Parathyroid adenoma (tissue), 2 donors: ENCODE measurements at regions not wholly inside any gene's neighbourhood (a gene's known extent, or its start where the extent isn't known, plus 50 kb on each side); places are given as distances from the start of the nearest gene placed in this dataset.

Source experiments
- H2AFZ ChIP-seq: fragments of 300-600 bp; sonication (generic); one replicate; pipeline ENCODE4 v1.7.0; 2017; ENCODE audit warnings: antibody characterized with exemption, mild to moderate bottlenecking
- H3K27ac ChIP-seq: fragments of 300-600 bp; sonication (generic); one replicate; pipeline ENCODE4 v1.7.0; 2017
- H3K27me3 ChIP-seq: fragments of 300-600 bp; sonication (generic); one replicate; pipeline ENCODE4 v1.7.0; 2017; ENCODE audit warnings: low read length; ENCODE audit not compliant: control insufficient read depth, insufficient read depth
- H3K36me3 ChIP-seq: fragments of 300-600 bp; sonication (generic); one replicate; pipeline ENCODE4 v1.7.0; 2017; ENCODE audit warnings: low read length; ENCODE audit not compliant: control insufficient read depth, insufficient read depth
- H3K4me1 ChIP-seq: fragments of 300-600 bp; sonication (generic); one replicate; pipeline ENCODE4 v1.7.0; 2017; ENCODE audit warnings: control low read depth
- H3K4me2 ChIP-seq: fragments of 300-600 bp; sonication (generic); one replicate; pipeline ENCODE4 v1.7.0; 2017; ENCODE audit warnings: low read length
- H3K4me3 ChIP-seq: fragments of 300-600 bp; sonication (generic); one replicate; pipeline ENCODE4 v1.7.0; 2017; ENCODE audit warnings: low read depth, low read length
- H3K79me2 ChIP-seq: fragments of 300-600 bp; sonication (generic); one replicate; pipeline ENCODE4 v1.7.0; 2017; ENCODE audit warnings: control low read depth
- H3K9ac ChIP-seq: fragments of 300-600 bp; sonication (generic); one replicate; pipeline ENCODE4 v1.7.0; 2017; ENCODE audit warnings: mild to moderate bottlenecking
- H3K9me3 ChIP-seq: fragments of 300-600 bp; sonication (generic); one replicate; pipeline ENCODE4 v1.7.0; 2017; ENCODE audit warnings: low read length; ENCODE audit not compliant: control insufficient read depth
- TF ChIP-seq, protein P1 (sequence below): fragments of 300-600 bp; sonication (generic); IDR thresholded peaks from one replicate; pipeline ENCODE4 v1.7.0; 2017; ENCODE audit warnings: antibody characterized with exemption, mild to moderate bottlenecking
- donor health status: primary hyperparathyroidism.

DNA sequence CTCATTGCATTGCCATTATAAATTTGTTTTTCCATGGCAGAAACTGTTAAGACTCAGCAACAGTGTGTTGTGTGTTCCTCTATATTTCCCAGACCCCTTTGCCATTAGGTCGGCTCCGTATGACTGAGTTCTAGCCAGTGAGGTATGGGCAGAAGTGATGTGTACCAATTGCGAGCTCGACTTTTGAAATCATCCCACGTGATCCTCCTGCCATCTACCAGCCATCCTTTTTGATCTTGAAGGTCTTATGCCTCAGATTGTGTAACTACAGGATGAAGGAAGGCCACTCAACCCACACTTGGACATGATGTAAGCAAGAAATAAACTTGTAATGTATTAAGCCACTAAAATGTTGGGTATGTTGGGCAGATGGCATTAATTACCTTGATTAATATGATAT is 562.3 kb downstream of the PDCD6IP start:
- Histone ChIP-seq H2AFZ (no peak overlapping the region), H3K4me3 (no peak overlapping the region), H3K4me2 (no peak overlapping the region), H3K27ac (no peak overlapping the region), H3K4me1 (no peaks in the 10 kb centered on the region), H3K9ac (no peak overlapping the region), H3K79me2 (no peaks in the 10 kb centered on the region), H3K36me3 (no peaks in the 10 kb centered on the region), H3K27me3 (no peaks in the 10 kb centered on the region), H3K9me3 (no peaks in the 10 kb centered on the region)
- TF ChIP-seq, protein P1, sequence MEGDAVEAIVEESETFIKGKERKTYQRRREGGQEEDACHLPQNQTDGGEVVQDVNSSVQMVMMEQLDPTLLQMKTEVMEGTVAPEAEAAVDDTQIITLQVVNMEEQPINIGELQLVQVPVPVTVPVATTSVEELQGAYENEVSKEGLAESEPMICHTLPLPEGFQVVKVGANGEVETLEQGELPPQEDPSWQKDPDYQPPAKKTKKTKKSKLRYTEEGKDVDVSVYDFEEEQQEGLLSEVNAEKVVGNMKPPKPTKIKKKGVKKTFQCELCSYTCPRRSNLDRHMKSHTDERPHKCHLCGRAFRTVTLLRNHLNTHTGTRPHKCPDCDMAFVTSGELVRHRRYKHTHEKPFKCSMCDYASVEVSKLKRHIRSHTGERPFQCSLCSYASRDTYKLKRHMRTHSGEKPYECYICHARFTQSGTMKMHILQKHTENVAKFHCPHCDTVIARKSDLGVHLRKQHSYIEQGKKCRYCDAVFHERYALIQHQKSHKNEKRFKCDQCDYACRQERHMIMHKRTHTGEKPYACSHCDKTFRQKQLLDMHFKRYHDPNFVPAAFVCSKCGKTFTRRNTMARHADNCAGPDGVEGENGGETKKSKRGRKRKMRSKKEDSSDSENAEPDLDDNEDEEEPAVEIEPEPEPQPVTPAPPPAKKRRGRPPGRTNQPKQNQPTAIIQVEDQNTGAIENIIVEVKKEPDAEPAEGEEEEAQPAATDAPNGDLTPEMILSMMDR = no peak

DNA sequence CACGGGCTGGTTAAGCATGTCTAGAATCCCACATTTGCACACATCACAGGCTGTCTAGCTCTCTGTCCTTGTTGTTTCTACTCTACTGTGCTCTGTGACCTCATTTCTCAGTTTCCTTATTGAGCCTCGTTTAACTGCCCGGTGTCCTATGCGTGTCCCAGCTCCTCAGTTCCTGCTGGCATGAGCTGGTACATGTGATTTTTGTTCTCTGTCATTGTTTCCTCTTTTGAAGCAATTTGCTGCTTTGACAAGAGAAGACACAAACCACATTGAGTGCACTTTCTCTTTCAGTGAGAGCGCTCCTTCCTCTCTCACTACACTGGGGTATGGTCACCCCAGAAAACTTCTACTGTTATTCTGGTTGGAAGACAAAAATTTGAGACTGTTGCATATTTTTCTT is 563.5 kb downstream of the PDCD6IP start:
- H3K27me3 ChIP-seq = no peaks in the 10 kb centered on the region
- H3K79me2 ChIP-seq = no peaks in the 10 kb centered on the region
- no peaks in the 10 kb centered on the region for H3K9me3 ChIP-seq
- H3K27ac ChIP-seq = no peak overlapping the region
- H3K9ac ChIP-seq = no peak overlapping the region
- TF ChIP-seq, protein P1 = no peak
- H3K4me1 ChIP-seq = no peaks in the 10 kb centered on the region
- no peak overlapping the region for H2AFZ ChIP-seq
- H3K4me2 ChIP-seq = no peak overlapping the region
- no peak overlapping the region for H3K4me3 ChIP-seq
- no peaks in the 10 kb centered on the region for H3K36me3 ChIP-seq

DNA sequence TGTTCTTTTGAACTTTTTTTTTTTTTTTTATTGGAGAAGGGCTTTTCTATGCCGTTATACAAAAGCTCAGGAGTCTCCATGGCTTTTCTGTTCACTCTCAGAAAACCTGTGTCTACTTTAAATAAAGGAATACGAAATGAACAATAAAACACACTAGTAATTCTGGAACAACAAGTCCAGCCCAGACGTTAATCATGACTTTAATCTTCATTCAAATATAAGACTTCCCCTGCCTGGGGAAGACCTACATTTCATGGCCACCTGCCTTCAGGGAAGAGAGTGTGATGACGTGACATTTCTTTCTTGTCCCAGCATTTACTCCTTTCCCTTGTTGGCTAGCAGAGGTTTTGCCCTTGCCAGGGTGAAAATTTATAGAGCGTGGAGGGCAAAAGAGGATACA is 564.5 kb downstream of the PDCD6IP start:
- Histone ChIP-seq H3K9me3 (no peaks in the 10 kb centered on the region), H3K4me1 (no peaks in the 10 kb centered on the region), H3K4me3 (no peak overlapping the region), H2AFZ (no peak overlapping the region), H3K9ac (no peak overlapping the region), H3K4me2 (no peak overlapping the region), H3K79me2 (no peaks in the 10 kb centered on the region), H3K27ac (no peak overlapping the region), H3K36me3 (no peaks in the 10 kb centered on the region), H3K27me3 (no peaks in the 10 kb centered on the region)
- TF ChIP-seq, protein P1 = no peak

DNA sequence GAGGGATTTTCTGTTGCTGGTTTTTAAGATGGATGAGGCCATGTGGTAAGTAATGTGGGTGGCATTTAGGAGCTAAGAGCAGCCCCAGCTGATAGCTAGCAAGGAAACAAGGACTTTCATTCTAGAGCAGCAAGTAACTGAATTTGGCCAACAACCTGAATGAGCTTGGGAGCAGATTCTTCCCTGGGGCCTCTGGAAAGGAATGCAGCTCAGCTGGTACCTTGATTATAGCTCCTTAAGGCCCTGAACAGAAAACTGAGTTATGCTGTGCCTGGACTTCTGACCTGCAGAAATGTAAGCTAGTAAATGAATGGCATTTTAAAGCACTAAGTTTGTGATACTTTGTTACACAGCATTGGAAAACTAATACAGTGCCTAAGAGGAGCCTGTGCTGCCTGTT is 565.5 kb downstream of the PDCD6IP start:
- no peak overlapping the region for H3K4me3 ChIP-seq
- no peaks in the 10 kb centered on the region for H3K79me2 ChIP-seq
- H3K27ac ChIP-seq = no peak overlapping the region
- no peaks in the 10 kb centered on the region for H3K36me3 ChIP-seq
- H3K9ac ChIP-seq = no peak overlapping the region
- H3K9me3 ChIP-seq = no peaks in the 10 kb centered on the region
- TF ChIP-seq, protein P1 = no peak
- H3K4me1 ChIP-seq = no peaks in the 10 kb centered on the region
- H3K4me2 ChIP-seq = no peak overlapping the region
- H3K27me3 ChIP-seq = no peaks in the 10 kb centered on the region
- no peak overlapping the region for H2AFZ ChIP-seq

DNA sequence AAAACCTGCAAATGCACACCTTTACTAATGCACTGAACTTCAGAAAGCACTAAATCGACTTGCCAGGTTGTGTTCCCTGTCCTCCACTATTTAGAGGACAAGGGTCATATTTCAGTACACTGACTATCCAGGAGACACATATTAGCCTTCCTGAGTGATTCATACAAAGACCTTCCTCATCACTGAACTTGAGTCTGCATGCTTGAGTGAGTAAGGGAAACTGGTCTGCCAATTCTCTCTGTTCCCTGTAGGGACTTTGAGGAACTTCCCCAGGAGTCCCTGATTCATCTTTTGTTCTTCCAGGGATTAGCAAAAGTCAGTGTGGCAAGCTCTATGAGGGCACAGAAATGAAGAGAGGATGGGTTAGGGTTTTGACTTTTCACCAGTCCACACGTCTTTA is 565.9 kb downstream of the PDCD6IP start:
- Histone ChIP-seq H3K27me3 (no peaks in the 10 kb centered on the region), H2AFZ (no peak overlapping the region), H3K79me2 (no peaks in the 10 kb centered on the region), H3K36me3 (no peaks in the 10 kb centered on the region), H3K4me1 (no peaks in the 10 kb centered on the region), H3K27ac (no peak overlapping the region), H3K9me3 (no peaks in the 10 kb centered on the region), H3K9ac (no peak overlapping the region), H3K4me2 (no peak overlapping the region), H3K4me3 (no peak overlapping the region)
- TF ChIP-seq, protein P1 = no peak
